Keratinocyte (primary cell): ENCODE measurements at regions not wholly inside any gene's neighbourhood (a gene's known extent, or its start where the extent isn't known, plus 50 kb on each side); places are given as distances from the start of the nearest gene placed in this dataset.

Experiments used
- DNase-seq: peaks from one replicate; pipeline ENCODE4 v3.0.0-alpha.2; 2011; ENCODE audit warnings: low read depth, missing footprints, low spot score
- FAIRE-seq: peaks from 2 replicates; lab custom pipeline; 2011; peaks lifted over from hg19 to GRCh38; lab: Jason Lieb, UNC
- H2AFZ ChIP-seq: 2 replicates; pipeline ENCODE4 v1.6.0; 2012; ENCODE audit warnings: low read length, control low read depth, inconsistent platforms; ENCODE audit not compliant: control insufficient read depth
- H3K27ac ChIP-seq: 2 replicates; pipeline ENCODE4 v1.5.1; 2011; ENCODE audit warnings: low read length; ENCODE audit not compliant: control insufficient read depth, insufficient read depth
- H3K27me3 ChIP-seq: 3 replicates; pipeline ENCODE4 v1.6.0; 2011; ENCODE audit warnings: low read length; ENCODE audit not compliant: control insufficient read depth, insufficient read depth; ENCODE audit errors: extremely low read depth
- H3K36me3 ChIP-seq, 2 experiments: 2 replicates in 1 of 2; 3 replicates in 1 of 2; pipeline ENCODE4 v1.5.1; 2011; ENCODE audit warnings: low read length in 2 of 2, mild to moderate bottlenecking in 1 of 2; ENCODE audit not compliant: control insufficient read depth in 2 of 2, insufficient read depth in 2 of 2; ENCODE audit errors: extremely low read depth in 1 of 2
- H3K4me1 ChIP-seq: 3 replicates; pipeline ENCODE4 v1.5.1; 2011; ENCODE audit warnings: low read length; ENCODE audit not compliant: control insufficient read depth, insufficient read depth; ENCODE audit errors: extremely low read depth
- H3K4me2 ChIP-seq: 3 replicates; pipeline ENCODE4 v1.6.0; 2011; ENCODE audit warnings: low read depth, low read length; ENCODE audit not compliant: control insufficient read depth, insufficient read depth; ENCODE audit errors: extremely low read depth
- H3K4me3 ChIP-seq, 3 experiments: fragments of 200-600 bp in 1 of 3; sonication (generic) in 1 of 3; 2 replicates in 2 of 3; 3 replicates in 1 of 3; pipeline ENCODE4 v1.5.1; 2011 to 2016; ENCODE audit warnings: low read length in 3 of 3, mild to moderate bottlenecking in 3 of 3, control low read depth in 2 of 3, inconsistent platforms in 1 of 3, low read depth in 1 of 3, mixed read lengths in 1 of 3, mixed run types in 1 of 3, moderate library complexity in 1 of 3; ENCODE audit not compliant: control insufficient read depth in 2 of 3, insufficient read depth in 2 of 3; ENCODE audit errors: extremely low read depth in 1 of 3
- H3K79me2 ChIP-seq: 2 replicates; pipeline ENCODE4 v1.6.0; 2012; ENCODE audit warnings: low read length; ENCODE audit not compliant: control insufficient read depth, insufficient read depth
- H3K9ac ChIP-seq: 3 replicates; pipeline ENCODE4 v1.6.0; 2011; ENCODE audit warnings: low read length; ENCODE audit not compliant: control insufficient read depth, insufficient read depth; ENCODE audit errors: extremely low read depth
- H3K9me1 ChIP-seq: 3 replicates; pipeline ENCODE4 v1.6.0; 2011; ENCODE audit warnings: low read length; ENCODE audit not compliant: control insufficient read depth, insufficient read depth; ENCODE audit errors: extremely low read depth
- H3K9me3 ChIP-seq: 2 replicates; pipeline ENCODE4 v1.5.1; 2012; ENCODE audit warnings: low read depth, low read length; ENCODE audit not compliant: control insufficient read depth
- H4K20me1 ChIP-seq: 3 replicates; pipeline ENCODE4 v1.6.0; 2011; ENCODE audit warnings: low read length; ENCODE audit not compliant: control insufficient read depth, insufficient read depth; ENCODE audit errors: extremely low read depth
- CTCF ChIP-seq, 3 experiments: IDR thresholded peaks in 1 of 3; conservative IDR thresholded peaks in 1 of 3; optimal IDR thresholded peaks in 1 of 3; 2 replicates in 2 of 3; 3 replicates in 1 of 3; pipeline versions ENCODE3 to v1.5.1; 2011; ENCODE audit warnings: low read length in 3 of 3, mild to moderate bottlenecking in 3 of 3, moderate library complexity in 2 of 3, control low read depth in 1 of 3, inconsistent platforms in 1 of 3; ENCODE audit not compliant: insufficient read depth in 2 of 3; ENCODE audit errors: extremely low read depth in 1 of 3
- EZH2 ChIP-seq: IDR thresholded peaks from one replicate; pipeline ENCODE4 v1.6.1; 2012; ENCODE audit warnings: inconsistent platforms, mild to moderate bottlenecking, low read length, moderate library complexity
- dilution Hi-C: fragments of 300-500 bp; cut with MboI; formaldehyde crosslinking; loops from one replicate; pipeline ENCODE4 v1.7.0; 2020; ENCODE audit warnings: low sequenced_read_pairs; ENCODE audit not compliant: extremely low pct_ligation_motif_present

GRCh38 chr14:71499018-71499417, 433.2 kb upstream of the RGS6 start:
- Histone ChIP-seq H3K27ac (no peak overlapping the region), H3K9ac (no peak overlapping the region), H3K9me1 (no peaks in the 10 kb centered on the region), H3K36me3 (no peaks in the 10 kb centered on the region), H3K4me1 (peaks cover 19% of the 10 kb centered on the region), H3K27me3 (no peaks in the 10 kb centered on the region), H3K4me3 (no peak overlapping the region), H2AFZ (no peak overlapping the region), H3K9me3 (no peaks in the 10 kb centered on the region), H4K20me1 (no peaks in the 10 kb centered on the region), H3K4me2 (peak overlapping the region; percentile 16), H3K79me2 (peaks cover 7% of the 10 kb centered on the region)
- no peak for TF ChIP-seq CTCF (optimal IDR thresholded peaks at IDR 0.05 in 1 of 3, IDR thresholded peaks at IDR 0.05 in 1 of 3, conservative IDR thresholded peaks at IDR 0.05 in 1 of 3; ENCODE audit: extremely low read depth in 1 of 3, insufficient read depth in 2 of 3, low read length in 3 of 3)
- no peak for TF ChIP-seq EZH2
- FAIRE-seq (no peak), DNase-seq (no peak)
- dilution Hi-C loops: no loop called here

- dilution Hi-C loops: no loop called here
These were observed 424.5 kb upstream of the RGS6 start for GRCh38 chr14:71507681-71508080.

GRCh38 chr14:71508901-71509300, 423.3 kb upstream of the RGS6 start:
- H4K20me1 ChIP-seq: no peaks in the 10 kb centered on the region
- no peaks in the 10 kb centered on the region for H3K27me3 ChIP-seq
- H3K4me3 ChIP-seq: no peak overlapping the region
- no peak overlapping the region for H3K27ac ChIP-seq
- no peak overlapping the region for H2AFZ ChIP-seq
- DNase-seq (no peak), FAIRE-seq (no peak)
- peaks cover 1 to 4% of the 10 kb centered on the region in 2 experiments for H3K36me3 ChIP-seq
- H3K9me1 ChIP-seq: no peaks in the 10 kb centered on the region
- dilution Hi-C loops: no loop called here
- no peaks in the 10 kb centered on the region for H3K9me3 ChIP-seq
- no peak overlapping the region for H3K9ac ChIP-seq
- H3K79me2 ChIP-seq: peaks cover 4% of the 10 kb centered on the region
- TF ChIP-seq CTCF (optimal IDR thresholded peaks at IDR 0.05 in 1 of 3, IDR thresholded peaks at IDR 0.05 in 1 of 3, conservative IDR thresholded peaks at IDR 0.05 in 1 of 3; ENCODE audit: extremely low read depth in 1 of 3, insufficient read depth in 2 of 3, low read length in 3 of 3) (no peak), EZH2 (no peak)
- H3K4me2 ChIP-seq: no peak overlapping the region
- H3K4me1 ChIP-seq: no peaks in the 10 kb centered on the region

More at GRCh38 chr14:71507681-71508080, 424.5 kb upstream of the RGS6 start:
- FAIRE-seq (no peak), DNase-seq (no peak)
- H4K20me1 ChIP-seq: no peaks in the 10 kb centered on the region
- H3K4me1 ChIP-seq: no peaks in the 10 kb centered on the region
- H3K4me3 ChIP-seq: no peak overlapping the region
- no peak for TF ChIP-seq EZH2
- peaks cover 0 to 1% of the 10 kb centered on the region in 2 experiments for H3K36me3 ChIP-seq
- no peak overlapping the region for H3K27ac ChIP-seq
- H3K79me2 ChIP-seq: peaks cover 5% of the 10 kb centered on the region
- H3K9ac ChIP-seq: no peak overlapping the region
- no peak overlapping the region for H3K4me2 ChIP-seq
- H3K9me1 ChIP-seq: no peaks in the 10 kb centered on the region
- no peaks in the 10 kb centered on the region for H3K27me3 ChIP-seq
- no peak overlapping the region for H2AFZ ChIP-seq
- H3K9me3 ChIP-seq: no peaks in the 10 kb centered on the region
